ENCODE measurements at regions not wholly inside any gene's neighbourhood (a gene's known extent, or its start where the extent isn't known, plus 50 kb on each side); places are given as distances from the start of the nearest gene placed in this dataset.
"Not testable (repeated sequence)": the region's sequence is repeated elsewhere in the genome, so short reads cannot be mapped to it uniquely, and the experiment has no call there.

DNA sequence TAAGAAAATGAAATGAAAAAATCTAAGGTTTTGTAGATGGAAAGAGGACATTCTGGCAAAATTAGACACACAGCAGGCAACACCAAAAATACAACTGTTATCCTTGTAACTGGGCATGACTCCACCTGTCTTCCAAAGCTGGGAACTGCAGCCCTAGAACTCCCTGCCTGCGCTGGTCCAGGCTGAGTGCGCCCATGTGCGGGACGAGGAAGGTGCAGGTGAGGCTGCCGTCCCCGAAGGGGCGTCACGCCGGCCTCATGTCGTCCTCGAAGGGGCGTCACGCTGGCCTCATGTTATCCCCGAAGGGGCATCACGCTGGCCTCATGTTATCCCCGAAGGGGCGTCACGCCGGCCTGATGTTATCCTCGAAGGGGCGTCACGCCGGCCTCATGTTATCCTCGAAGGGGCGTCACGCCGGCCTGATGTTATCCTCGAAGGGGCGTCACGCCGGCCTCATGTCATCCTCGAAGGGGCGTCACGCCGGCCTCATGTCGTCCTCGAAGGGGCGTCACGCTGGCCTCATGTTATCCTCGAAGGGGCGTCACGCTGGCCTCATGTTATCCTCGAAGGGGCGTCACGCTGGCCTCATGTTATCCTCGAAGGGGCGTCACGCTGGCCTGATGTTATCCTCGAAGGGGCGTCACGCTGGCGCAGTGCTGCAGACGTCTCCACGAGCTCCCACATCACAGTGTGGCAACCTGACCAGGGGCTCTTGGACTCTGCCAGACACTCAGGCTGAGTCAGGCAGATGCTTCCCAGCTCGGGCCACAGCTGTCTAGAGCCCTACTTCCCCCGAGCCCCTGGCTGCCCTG, 100.3 kb upstream of the SALL3 start:
- DNase-seq: not testable (repeated sequence)

DNA sequence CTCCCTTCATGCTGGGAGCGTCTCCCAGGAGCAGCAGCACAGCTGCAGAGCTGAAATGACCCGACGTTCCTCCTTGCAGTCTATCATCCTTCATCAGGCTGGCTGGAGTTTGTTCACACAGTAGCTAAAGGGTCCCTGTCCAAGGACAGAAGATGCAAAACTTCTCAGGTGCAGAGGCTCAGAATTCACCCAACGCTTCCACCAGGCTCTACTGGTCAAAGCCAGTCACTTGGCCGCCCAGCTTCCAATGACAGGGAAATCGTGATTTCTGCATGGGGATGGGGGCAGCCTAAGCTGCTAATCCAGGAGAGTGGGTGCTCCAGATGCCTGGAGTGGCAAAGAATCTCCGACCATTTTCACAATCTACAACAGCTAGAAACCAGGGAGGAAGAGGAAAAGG, 97.0 kb upstream of the SALL3 start:
- no peak for DNase-seq

- no peak for DNase-seq
Measured at GRCh38 chr18:78883501-78883900, 96.1 kb upstream of the SALL3 start.

- no peak for DNase-seq
Measured at GRCh38 chr18:78884502-78884901, 95.1 kb upstream of the SALL3 start.

GRCh38 chr18:78889250-78889649, 90.4 kb upstream of the SALL3 start:
- no peak for DNase-seq

- DNase-seq: no peak
Measured at GRCh38 chr18:78890388-78890787, 89.2 kb upstream of the SALL3 start.

DNA sequence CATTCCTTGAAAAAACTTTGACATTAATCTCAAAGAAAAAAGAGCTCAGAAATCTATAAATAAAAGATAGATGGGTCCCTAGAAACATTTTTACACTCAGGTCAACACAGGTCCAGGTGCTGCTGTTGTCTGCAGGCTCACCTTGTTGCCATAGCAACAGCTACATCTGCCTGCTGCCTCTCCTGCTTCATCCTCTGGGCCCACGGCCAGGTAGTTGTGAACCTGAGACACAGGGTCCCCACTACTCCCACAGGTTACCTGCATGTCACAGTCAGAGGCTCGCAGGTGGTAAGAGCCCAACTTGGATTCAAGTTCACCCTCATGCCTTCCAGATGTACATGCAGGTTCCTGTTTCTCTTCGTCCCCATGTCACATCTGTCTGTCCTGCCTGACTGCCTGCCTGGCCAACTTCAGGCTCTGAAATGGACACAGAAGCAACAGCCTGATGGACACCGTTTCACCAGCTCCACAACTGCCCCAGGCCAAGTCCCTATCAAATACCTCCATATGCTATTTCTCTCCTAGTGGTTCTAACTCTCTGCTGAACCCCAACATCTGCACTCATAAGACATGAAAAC, 88.3 kb upstream of the SALL3 start:
- no peak for DNase-seq

GRCh38 chr18:78892177-78892576, 87.4 kb upstream of the SALL3 start:
- DNase-seq: no peak

GRCh38 chr18:78892721-78893120, 86.9 kb upstream of the SALL3 start:
- no peak for DNase-seq

DNA sequence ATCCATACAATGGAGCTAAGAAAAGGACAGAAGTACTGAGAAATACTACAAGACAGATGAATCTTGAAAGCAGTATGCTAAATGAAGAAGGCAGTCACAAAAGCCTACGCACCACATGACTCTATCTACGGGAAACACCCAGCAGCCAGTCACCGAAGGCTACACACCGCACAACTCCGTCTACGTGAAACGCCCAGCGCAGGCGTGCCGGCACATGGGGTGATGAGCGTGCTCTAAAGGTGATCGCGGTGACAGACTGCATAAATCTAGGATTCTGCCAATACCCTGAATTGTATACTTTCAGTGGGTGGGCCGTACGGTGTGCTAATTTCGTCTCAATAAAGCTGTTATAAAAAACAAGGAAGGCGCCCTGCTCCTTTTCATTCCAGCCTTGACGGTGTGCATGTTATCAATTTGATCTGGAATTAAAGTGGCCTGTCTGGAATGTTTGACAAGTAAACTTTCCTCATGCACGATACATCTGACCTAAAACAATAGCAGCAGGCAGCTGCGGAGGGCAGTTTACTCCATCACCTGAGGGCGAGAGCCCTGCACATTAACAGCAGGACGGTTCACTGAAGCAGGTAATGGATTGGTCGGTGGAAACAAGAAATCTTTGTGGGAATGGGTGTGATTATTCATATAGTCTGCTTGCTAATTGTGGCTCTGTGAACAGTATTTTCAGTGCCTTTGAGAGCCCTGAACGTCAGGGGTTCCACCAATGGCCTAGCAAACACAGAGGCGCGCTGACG, 86.2 kb upstream of the SALL3 start:
- no peak for DNase-seq

- no peak for DNase-seq
Measured at GRCh38 chr18:78894033-78894305, 85.6 kb upstream of the SALL3 start.

GRCh38 chr18:78895207-78896001, 84.2 kb upstream of the SALL3 start:
- DNase-seq: no peak

DNA sequence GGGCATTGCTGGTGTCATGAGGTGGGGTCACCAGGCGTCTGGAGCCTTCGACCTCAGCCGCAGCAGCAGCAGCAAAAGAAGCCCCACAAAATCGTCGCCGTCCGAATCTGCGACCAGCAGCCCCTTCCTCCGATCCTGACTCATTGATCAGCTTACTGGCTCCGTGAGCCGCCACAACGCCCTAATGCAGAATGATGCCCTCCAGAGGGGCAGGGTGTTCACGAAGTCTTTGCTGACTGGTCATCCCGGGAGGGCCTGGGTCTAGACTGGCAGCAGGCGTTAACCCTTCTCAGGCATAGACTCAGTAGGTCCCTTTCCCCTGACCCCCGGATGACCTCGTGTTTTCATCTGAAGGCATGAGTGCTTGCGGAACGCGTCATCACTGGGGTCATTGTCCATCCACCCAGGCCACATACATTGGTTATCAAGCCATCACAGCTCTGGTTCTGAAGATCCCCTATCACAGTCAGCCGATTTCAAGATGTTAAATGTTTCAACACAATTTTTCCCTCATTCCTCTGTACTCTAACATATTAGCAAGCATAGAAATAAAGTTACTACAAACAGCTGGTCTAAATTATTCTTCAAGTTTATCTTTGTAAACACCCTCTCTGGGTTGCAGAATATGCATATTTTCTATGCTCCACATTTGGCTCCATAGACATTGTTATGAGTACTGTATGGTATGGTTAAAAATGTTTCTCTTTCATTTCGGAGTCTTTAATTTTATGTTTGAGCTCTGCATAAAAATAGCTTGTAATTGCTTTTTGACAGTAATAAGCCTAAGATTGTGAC, 83.3 kb upstream of the SALL3 start:
- DNase-seq: no peak

DNA sequence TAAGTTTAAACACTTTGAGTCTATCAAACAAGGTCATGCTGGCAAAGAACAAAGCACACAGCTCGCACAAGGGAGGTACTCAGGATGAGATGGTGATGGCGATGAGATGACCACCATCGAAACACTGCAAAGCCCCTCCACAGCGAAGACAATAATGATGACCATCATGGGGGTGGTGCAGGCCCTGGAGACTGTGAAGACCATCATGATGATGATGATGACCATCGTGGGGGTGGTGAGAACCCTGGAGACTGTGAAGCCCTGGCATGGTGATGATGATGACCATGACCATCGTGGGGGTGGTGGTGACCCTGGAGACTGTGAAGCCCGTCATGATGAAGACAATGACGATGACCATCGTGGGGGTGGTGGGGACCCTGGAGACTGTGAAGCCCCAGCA, 81.6 kb upstream of the SALL3 start:
- no peak for DNase-seq

GRCh38 chr18:78898635-78899034, 81.0 kb upstream of the SALL3 start:
- DNase-seq: no peak

GRCh38 chr18:78899241-78899640, 80.4 kb upstream of the SALL3 start:
- DNase-seq: no peak

DNA sequence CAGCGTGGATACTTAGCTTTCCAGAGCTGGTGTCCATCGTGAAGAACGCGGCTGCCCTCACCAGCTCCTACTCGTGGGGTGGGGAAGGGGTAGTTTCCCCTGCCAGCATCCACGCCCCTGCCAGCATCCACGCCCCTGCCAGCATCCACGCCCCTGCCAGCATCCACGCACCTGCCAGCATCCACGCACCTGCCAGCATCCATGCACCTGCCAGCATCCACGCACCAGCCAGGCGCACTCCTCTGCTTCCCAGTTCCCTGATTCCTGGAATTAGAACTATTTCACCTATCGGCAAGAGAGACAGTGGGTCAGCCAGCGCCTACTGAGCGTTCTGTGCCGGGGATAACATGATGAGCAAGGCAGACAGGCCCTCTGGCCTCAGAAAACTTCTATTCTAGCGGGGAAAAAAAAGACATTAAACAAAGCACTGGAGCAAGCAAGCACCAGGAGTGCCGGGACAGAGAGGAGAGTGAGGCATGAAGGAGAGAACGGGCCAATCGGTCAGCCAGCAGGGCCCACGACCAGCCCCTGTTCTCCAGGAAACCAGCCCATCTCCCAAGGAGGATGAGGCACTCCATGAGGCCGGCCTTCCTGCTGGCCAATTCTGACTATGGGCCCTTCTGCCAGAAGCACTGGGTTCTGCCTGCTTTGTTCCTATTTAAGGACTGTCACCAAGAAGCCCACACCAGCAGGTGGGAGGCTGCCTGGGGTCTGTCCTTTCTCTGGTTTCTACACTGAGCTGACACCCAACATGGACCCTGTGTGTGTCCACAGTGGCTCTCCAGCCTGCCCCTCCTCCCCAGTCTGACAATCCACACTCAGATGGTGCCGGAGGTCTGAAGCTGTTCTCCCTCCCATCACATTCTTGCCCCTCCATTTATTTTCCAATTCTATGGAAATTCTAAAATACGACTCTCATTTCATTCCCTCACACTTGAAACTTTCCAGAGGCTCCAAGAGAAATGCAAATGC, 78.4 kb upstream of the SALL3 start:
- DNase-seq: no peak

GRCh38 chr18:78901923-78902794, 77.5 kb upstream of the SALL3 start:
- no peak for DNase-seq

DNA sequence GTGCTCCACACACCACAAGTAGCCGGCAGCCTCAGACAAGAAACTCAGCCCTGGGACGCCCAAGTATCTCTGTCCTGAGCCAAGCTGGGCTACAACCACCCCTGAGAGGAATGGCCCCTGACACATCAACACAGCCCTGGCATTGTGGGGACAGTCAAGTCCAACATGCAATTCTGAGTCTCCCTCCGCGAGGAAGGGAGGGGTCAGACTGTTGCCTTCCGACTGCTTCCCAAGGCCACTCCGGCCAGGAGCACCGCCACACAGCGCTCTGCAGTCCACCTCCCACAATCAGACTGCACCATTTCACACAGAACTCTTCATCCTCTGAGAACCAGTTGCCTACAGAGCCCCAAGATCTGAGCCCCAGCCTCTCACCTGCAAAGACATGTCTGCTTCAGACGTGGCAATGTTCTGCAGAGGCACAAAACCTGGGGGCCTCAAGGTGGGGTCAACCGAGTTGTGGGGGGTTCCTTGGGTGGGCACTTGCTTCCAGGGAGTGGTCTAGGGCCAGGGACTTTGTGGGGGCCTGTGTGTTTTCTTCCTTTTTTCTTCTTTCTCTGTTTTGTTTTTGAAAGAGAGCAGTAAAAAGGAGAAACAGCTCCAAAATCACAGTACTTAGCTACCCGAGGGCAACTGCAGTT, 76.7 kb upstream of the SALL3 start:
- no peak for DNase-seq

Measured in bone marrow (tissue), 2 donors.